GM19452 (cell line): ENCODE measurements at regions not wholly inside any gene's neighbourhood (a gene's known extent, or its start where the extent isn't known, plus 50 kb on each side); places are given as distances from the start of the nearest gene placed in this dataset.

Experiments
- ATAC-seq: cut with Tn5 transposase; IDR thresholded peaks from one replicate; pipeline ENCODE4 v1.9.1; 2021; ENCODE audit not compliant: unreplicated experiment

DNA sequence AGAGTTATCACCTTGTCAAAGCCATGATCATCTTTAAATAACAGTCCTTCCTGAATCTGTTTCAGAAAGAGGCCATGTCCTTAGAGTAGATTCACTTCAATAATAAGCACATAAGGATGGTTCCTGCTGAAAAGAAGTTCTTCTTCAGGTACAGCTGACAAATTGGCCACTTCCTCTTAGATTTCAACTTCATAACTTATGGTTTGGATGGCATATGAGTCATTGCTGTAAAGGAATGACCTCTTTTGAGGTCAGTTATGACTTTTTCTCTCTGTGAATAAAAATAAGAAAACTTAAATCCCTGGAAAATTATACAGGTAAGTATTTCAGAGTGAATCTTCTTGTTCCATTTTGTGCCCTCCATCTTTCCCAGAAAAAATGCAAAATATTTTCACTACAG is 555.3 kb upstream of the ZNF462 start:
- no peak for ATAC-seq

- ATAC-seq, result no peak
These were observed 553.0 kb upstream of the ZNF462 start for GRCh38 chr9:106309925-106310324.

- ATAC-seq, result no peak
These were observed 552.2 kb upstream of the ZNF462 start for GRCh38 chr9:106310782-106311181.

GRCh38 chr9:106312906-106313305 is 550.1 kb upstream of the ZNF462 start:
- ATAC-seq, result no peak

DNA sequence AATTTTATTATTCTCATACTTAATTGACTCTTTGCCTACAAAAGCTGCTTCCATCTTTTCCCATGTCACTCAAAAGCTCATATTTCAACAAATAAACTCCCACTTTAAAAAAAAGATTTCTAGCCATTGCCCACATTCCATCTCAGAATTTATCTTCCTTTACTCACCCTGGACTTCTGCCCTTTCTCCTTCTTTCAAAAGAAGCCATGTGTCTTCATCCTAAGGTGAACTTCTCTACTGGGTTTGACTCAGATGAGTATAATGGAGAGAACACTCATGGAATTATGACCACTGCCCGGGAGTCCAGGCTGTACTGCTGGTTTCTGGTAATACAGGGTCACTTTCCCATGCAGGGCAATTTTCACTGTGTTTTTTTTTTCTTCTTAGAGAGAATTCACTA is 548.5 kb upstream of the ZNF462 start:
- ATAC-seq, result no peak

DNA sequence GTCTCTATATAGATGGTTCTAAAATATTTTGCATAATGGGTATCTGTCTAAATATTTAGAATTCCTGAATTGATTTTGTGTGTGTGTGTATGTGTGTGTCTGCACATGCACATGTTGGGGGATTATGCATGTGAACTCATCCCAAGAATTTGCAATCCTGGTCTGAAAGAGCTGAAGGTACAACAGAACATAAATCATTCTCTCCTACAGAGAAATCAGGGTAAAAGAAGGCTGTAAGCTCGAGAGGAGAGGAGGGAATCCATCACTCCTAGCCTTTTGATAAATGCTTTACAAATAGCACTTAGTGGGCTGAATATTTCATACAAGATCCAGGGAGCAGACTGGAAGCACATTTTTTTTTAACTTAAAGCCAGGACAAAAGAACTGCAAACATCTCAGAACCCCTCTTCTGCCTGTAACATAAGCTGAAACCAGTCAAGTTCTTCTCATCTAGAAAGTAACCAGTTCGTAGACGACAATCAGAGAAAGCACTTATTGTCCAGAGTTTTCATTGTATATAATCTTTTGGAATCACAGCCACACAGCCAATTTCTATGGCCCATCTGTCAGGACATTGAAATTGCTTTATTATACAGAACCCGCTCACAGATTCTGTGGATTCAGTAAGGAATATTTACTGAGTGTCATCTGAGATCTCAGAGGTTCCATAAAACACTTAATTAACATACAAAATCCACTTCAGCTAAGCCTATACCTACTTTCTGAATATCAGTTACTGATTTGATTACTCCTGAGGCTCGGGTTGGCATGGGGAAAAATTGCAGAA is 541.4 kb upstream of the ZNF462 start:
- ATAC-seq, result no peak

- ATAC-seq, result no peak
These were observed 540.2 kb upstream of the ZNF462 start for GRCh38 chr9:106322706-106323245.

DNA sequence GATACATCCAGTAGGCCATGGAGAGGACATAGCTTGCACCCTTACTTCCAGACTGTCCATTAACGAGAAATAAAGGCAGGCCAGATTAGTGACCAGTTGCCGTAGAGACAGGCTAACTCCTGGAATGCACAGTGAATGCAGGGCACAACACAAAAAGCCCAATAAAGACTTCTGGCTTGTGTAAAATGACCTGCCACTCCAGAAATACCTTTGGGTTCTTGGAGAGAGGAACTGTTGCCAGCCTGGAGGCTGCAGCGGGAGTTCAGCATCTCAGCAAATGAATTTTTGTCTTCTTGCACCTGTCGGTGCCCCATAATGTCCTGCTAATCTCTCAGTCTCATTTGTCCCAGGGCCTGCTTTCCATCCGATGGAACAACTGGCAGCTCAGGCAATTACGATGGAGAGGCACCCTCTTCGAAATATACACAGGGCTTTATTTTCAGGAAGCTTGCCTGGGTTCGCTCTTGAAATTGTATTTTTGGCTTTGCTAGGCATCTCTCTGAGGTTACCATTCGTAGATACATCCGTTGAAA is 538.8 kb upstream of the ZNF462 start:
- ATAC-seq, result no peak

DNA sequence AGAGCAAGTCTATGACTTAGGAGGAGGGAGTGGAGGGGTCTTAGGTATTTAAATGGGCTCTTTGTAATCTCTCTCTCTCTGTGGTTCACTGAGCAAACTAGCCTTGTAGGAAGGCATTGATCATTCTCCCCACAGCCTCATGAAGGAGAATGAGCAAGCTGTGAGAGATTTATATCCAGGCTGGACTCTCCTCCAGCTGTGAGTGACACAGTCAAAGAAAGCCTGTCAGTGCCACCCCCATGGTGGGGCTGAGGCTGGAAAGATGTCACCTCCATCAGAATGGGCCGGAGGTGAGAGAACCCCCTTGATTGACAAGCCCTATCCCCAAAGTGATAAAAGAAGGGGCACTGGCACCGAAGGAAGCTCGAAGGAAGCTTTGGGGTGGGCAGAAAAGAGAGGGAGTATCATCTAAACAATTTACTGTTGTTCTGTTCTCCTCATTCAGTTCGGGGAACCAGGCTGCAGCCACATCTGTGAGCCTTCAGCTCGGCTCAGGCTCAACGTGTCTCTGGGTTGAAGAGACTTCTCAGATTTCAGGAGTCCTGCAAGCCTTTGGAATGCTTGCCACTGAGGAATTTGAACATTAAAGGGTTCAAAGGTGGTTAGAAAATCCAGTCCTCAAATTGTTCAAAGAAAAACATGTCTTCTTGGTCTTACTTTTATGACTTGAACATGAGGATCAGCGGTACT is 538.2 kb upstream of the ZNF462 start:
- ATAC-seq, result no peak

DNA sequence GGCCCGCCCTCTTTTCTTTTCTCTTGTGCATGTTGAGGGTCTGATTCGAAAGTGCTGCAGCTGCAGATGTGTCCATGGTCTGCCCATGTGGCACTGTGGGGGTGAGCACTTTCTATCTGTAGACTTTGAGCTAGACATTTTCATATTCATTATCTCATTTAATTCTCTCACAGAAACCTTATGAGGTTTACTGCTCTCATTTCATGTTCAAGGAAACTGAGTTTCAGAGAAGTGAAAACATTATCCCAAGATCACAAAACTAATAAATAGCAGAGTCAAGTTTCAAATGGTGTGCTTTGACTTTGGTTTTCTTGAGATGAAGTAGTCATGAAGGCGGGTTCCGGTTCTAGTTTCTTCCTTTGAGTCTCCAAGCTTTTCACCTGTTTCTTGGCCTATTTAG is 536.5 kb upstream of the ZNF462 start:
- ATAC-seq, result no peak

- ATAC-seq, result no peak
These were observed 529.5 kb upstream of the ZNF462 start for GRCh38 chr9:106333481-106333880.

DNA sequence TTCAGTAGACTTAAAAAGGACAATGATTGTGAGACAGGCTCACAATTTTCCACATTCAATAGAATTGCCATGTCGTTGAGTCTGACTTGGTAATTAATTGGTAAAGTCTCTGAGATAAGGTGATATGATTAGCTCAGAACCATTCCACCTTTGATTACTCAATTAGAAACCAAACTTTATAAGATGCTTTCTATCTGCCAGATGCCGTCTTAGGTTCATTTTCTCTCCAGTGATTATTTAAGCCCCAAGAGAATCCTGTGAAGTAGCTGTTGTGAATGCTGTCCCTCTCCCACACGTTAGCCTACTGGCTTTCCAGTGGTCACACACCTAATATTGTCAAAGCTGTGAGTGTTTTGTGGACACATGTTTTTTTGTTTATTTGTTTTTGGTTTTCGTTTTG is 528.9 kb upstream of the ZNF462 start:
- no peak for ATAC-seq

- no peak for ATAC-seq
These were observed 523.1 kb upstream of the ZNF462 start for GRCh38 chr9:106339882-106340281.

DNA sequence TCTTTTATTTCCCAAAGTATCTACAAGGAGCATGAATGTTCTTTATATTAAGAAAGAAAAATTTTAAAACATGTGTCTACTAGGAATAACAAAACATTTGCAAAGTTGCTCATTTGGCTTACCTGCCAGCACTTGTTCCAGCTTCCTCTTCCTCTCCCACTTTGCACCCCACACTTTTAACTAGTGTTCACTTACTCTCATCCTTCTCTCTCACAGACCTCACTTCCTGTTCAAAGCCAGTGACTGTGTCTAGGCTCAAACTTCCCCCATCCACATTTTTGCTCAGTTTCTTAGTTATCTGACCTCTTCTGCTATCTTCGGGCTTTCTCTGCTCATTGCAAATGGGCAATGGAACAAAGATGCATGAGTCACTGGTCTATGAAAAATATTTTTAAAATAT is 512.2 kb upstream of the ZNF462 start:
- ATAC-seq, result no peak

GRCh38 chr9:106356924-106357323 is 506.0 kb upstream of the ZNF462 start:
- no peak for ATAC-seq

GRCh38 chr9:106358331-106358730 is 504.6 kb upstream of the ZNF462 start:
- no peak for ATAC-seq

- no peak for ATAC-seq
These were observed 486.3 kb upstream of the ZNF462 start for GRCh38 chr9:106376689-106377088.

GRCh38 chr9:106383072-106383471 is 479.9 kb upstream of the ZNF462 start:
- no peak for ATAC-seq

- no peak for ATAC-seq
These were observed 475.0 kb upstream of the ZNF462 start for GRCh38 chr9:106387965-106388364.

DNA sequence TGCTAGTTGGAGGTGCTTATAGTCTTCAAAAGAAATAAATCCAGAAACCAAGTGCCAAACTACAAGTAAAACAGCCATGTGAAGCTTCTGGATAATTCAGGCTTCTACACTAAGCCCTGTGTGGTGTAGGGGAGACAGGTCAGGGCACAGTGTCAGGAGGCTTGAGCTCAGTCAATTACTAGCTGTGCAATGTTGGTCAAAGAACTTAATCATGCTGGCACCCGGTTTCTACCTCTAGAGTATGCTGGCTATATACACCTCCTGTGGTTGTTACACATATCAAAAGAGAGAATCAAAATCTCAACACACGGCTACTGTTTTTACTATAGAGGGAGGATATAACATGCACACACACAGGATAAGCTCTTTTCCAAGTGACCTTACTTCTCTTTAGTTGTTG is 469.7 kb upstream of the ZNF462 start:
- ATAC-seq, result no peak

- no peak for ATAC-seq
These were observed 462.8 kb upstream of the ZNF462 start for GRCh38 chr9:106400170-106400569.

DNA sequence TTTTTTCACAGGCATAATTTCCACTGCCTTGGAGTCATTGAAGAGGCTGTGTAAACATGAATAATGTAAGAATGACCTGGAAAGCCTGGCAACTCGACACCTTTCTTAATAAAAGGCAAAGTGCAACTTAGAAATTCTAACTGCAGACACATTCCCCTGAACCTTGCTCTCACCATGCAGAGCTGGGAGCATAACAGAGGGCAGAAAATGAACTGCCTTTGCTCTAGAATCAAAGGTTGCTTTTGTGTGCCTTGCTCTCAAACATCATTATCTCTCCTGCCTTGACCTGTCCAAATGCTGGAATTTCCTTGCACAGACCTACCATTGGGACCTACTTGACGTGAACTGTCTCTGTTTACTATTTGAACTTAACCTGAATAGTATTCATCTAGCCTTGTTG is 462.0 kb upstream of the ZNF462 start:
- no peak for ATAC-seq
